ENCODE measurements at regions not wholly inside any gene's neighbourhood (a gene's known extent, or its start where the extent isn't known, plus 50 kb on each side); places are given as distances from the start of the nearest gene placed in this dataset.
A peak's percentile ranks its signal among the peaks of the same experiment; 100 is the strongest.
"Not testable (repeated sequence)": the region's sequence is repeated elsewhere in the genome, so short reads cannot be mapped to it uniquely, and the experiment has no call there.

DNA sequence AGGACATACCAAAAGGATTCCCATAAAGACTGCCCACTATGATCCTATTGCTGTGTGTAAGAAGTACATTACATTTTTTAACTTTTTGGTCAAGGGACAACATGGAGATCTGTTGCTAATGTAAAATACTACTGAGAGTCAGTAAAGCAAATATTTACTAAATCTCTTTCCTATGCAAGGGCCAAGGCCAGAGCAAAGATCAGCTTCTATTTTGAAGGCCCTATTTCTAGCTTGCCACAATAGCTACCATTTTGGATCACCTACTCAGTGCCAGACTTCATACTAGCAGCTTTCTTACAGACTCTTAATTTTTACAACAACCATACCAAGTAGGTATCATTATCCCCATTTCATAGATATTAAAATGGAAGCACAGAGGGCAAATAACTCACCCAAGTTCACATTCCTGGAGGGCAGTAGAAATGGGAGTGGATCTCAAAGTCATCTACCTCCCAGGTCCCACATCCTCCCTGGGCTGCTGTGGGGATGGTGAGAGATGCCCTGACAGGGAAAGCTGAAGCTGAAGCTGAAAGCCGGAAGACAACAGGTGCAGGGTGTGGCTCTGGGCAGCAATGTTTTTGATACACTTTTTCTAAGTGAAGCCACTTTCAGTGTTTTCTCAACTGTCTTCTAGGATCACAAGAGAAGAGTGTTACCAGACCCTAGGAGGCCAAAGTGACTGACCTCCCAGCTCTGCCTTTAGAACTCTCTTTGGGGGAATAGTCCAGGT is 321.2 kb downstream of the UBE3D start:
- DNase-seq, result no peak

- DNase-seq, result peak; percentile 22
Observed at GRCh38 chr6:82750556-82750955, 315.1 kb downstream of the UBE3D start.

DNA sequence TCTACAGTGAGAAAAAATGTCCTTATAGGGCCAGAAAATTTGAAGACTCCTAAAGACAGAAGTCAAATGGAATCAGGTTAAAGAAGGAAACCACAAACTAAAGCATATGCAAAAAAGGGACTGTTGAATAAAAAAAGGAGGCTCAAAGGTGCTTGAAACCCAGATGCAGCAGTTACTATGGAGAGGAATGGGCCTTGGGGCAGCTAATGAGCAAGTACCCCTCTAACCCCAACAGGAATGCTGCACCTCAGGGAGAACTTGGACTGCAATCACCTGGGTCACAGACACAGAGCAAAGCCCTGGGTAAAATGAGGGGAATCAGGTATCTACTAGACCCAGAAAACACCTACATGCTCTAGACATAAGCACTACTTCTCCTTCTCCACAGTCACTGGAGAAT is 313.9 kb downstream of the UBE3D start:
- no peak for DNase-seq

- DNase-seq, result no peak
Observed at GRCh38 chr6:82761674-82762345, 303.8 kb downstream of the UBE3D start.

GRCh38 chr6:82766476-82766875 is 299.2 kb downstream of the UBE3D start:
- peak; percentile 3 for DNase-seq

DNA sequence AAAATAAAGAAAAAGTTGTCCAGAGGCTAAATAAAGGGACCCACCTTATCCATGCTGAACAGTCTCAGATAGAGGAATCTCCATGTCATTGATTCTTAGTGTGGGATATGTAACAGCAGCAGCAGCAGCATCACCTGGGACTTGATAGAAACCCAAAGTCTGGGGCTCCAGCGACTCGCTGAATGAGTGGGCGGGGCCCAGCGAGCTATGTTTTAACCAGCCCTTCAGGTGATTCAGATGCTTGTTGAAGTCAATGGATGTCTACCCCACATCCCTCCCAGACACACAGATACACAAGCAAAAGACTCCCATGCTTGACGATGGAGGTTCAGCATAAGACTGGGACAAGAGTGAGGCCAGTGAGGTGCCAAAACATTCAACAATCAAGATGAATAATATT is 298.6 kb downstream of the UBE3D start:
- no peak for DNase-seq

DNA sequence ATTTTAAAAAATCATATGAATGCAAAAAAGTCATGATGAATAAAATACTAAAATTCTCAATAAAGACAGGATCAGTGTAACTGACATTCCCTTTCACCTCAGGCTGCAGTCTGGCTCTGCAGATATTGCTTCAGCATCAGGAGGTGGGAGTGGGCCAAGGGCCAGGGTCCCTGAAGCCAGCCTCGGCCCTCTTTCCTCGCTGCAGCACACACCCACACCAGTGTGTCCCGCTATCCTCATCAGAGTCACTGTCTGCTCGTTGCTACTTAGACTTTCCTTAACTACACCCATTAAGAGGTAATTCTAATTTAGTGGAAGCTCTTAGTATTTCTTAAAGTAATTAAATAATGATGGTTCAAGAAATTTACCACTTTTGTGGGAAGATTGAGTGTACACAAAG is 298.2 kb downstream of the UBE3D start:
- no peak for DNase-seq

DNA sequence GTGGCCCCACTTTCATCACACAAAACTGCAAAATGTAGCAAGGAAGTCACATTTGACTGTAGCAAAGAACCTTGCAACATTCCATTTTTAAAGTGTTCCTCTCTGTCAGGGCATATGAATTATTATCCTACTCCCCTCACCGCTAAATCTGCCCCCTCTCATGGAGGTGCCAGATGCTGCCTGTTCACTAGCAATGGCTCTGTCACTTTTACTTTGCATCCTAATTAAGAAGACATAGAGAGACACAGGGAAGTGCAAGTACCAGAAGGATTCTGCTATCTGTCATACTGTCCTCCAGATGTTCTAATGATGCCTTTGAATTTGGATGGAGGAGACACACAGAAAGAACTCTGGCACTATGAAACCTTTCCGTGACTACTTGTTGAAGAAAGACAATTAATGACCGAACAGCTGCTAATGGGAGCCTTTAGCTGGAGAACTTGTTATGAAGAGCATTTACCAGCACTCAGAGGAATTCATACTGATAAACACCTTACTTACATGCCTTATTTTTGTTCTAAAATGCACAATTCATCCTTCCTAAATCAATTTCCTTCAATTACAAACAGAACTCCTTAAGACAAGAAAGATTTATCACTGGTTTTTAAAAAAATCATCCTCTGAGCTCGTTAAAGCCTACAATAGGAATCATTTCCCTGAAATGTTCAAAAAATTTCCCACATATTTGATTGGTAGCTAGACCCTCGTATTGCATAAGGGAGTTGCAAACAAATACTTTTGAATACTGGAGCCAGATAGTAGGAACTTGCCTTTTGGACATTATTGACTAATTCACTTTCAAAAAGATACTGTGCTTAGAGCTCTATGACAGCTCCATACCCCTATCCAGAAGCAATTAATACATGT is 292.6 kb downstream of the UBE3D start:
- DNase-seq, result no peak

DNA sequence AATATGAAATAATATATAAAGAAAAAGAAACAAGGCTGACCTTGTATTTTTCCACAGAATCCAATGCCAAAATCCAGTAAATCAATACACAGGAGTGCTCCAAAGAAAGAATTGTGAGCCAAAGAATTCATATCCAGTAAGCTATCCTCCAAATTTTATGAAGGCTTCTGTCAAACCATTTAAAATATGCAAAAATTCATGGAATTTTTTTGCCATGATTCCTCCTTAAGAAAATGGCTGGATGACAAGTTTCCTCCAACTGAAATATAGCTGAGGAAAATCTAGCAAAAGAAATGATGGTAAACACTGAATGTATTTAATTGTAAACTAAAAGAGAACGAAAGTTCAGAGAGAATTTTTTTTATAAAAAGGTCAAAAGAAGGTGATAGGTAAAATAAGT is 290.3 kb downstream of the UBE3D start:
- peak; percentile 31 for DNase-seq

- no peak for DNase-seq
Observed at GRCh38 chr6:82775981-82776380, 289.7 kb downstream of the UBE3D start.

DNA sequence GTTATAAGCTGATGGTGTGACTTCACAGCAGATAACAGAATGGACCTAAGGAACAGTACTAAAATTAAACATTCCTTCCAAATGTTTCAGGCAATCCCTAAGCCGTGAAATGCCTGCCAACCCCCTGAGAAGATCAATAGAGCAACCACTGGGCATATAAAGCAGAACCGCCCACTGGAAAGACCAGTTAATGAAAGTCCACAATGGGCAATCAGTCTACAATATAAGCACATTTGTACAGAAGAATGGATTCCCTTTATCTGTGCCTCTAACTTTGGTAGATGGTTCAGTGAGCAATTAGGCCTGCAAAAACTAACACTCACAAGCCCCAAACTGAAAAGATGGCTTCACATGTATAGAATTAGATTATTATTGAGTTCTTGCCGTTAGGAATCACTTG is 286.6 kb downstream of the UBE3D start:
- no peak for DNase-seq

DNA sequence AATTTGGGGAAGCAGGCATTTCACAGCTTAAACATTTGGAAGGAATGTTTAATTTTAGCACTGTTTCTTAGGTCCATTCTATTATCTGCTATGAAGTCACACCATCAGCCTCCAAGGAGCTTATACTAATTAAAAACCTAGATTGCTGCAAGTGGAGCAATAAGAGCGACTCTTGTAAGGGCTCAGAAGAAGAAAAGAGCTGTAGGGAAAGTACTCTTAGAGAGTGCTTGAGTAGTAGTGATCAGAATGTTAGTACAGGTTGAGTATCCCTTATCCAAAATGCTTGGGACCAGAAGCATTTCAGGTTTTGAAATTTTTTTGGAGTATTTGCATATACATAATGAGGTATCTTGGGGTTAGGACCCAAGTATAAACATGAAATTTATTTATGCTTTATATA is 285.3 kb downstream of the UBE3D start:
- DNase-seq, result no peak

GRCh38 chr6:82781620-82782204 is 283.9 kb downstream of the UBE3D start:
- no peak for DNase-seq

- DNase-seq, result no peak
Observed at GRCh38 chr6:82783587-82784236, 281.9 kb downstream of the UBE3D start.

DNA sequence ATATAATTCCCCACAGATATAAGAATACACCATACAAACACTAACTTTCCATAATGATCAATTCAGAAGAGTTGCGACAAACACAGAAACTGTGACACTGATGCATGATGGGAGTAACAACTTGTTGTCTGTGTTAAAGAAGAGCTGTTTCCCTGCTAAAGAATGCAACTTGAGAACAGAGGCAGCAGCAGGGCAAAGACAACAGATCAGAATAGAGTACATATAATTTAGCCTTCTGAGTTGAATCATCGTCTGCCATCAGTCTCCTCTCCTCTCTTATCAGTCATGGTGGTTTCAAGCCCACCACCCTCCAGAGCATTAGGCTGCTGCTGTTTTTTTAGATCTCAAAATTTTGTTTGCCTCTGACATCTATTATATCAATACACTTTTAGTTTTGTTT is 280.4 kb downstream of the UBE3D start:
- DNase-seq, result no peak

DNA sequence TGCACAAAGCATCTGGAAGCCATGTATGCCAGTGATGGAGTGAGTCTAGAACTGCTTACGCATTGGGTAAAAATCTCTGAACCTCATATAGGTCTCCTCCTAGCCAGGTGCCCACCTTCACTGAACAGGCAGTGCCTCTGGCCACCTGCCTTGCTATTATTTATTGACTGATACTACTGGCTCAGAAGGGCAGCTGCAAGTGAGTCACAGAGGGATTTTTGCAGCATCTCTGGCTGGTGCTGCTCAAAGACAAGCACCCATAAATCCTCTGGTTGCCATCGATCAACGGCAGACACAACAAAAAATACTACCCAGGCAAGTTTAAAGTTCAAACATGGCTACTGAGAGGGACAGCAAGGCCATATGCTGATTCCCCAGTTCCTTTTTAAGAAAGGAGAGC is 279.4 kb downstream of the UBE3D start:
- DNase-seq, result no peak

- no peak for DNase-seq
Observed at GRCh38 chr6:82795940-82796339, 269.7 kb downstream of the UBE3D start.

DNA sequence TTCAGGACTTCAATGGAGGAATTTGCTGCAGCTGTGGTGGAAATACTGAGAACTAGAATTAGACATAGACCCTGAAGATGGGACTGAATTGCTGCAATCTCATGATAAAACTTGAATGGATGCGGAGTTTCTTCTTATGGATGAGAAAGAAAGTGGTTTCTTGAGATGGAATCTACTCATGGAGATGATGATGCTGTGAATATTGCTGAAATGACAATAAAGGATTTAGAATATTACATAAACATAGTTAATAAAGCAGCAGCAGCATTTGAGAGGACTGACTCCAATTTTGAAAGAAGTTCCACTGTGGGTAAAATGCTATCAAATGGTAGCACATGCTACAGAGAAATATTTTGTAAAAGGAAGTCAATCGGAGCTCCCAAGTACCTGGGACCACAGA is 264.6 kb downstream of the UBE3D start:
- DNase-seq, result no peak

- DNase-seq, result not testable (repeated sequence)
Observed at GRCh38 chr6:82816243-82816642, 249.4 kb downstream of the UBE3D start.

DNA sequence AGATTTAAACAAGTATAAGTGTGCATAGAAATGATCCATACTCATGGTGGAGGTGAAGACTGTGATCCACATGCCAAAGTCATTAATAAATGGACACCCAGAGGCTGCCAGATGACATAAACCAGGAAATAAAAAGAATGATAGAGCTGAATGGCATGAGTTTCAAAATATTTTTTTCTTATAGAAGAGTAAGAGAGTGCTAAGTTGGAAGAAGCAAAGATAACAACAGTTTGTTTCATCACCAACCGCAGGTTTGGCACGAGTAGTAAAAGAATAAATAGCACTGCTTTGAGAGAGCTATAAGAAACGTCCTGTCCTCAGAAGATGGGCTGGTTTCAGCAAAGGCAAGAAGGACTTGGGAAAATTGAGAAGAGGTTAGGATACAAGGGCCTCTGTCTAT is 246.9 kb downstream of the UBE3D start:
- peak; percentile 42 for DNase-seq

DNA sequence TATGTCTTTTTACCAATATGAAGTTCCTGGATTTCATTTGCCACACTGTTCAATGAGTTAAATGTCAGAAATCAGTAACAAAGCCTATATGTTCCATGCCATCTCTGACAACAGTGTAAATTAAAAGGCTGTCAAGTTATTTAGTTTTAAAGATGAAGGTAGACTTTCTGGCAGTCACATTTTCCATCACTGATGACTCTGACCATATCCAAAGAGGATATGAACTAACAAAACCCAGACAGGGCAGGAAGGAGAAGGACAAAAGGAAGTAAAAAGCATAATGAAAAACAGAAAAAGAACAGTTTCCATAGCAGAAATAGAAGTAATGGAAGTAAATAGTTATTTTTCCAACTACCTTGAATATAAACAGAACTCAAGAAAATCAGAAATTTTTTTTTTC is 242.3 kb downstream of the UBE3D start:
- DNase-seq, result no peak

GRCh38 chr6:82832811-82833210 is 232.8 kb downstream of the UBE3D start:
- DNase-seq, result no peak

- no peak for DNase-seq
Observed at GRCh38 chr6:82833481-82833880, 232.2 kb downstream of the UBE3D start.

All from fibroblast of skin of right biceps (primary cell).